Fibroblast of the aortic adventitia (primary cell): ENCODE measurements at regions not wholly inside any gene's neighbourhood (a gene's known extent, or its start where the extent isn't known, plus 50 kb on each side); places are given as distances from the start of the nearest gene placed in this dataset.
"Not testable (repeated sequence)": the region's sequence is repeated elsewhere in the genome, so short reads cannot be mapped to it uniquely, and the experiment has no call there.

ENCODE experiments used
- DNase-seq: peaks from one replicate; pipeline ENCODE4 v3.0.0-alpha.2; 2010; ENCODE audit warnings: low read depth
- H3K4me3 ChIP-seq: 2 replicates; pipeline ENCODE4 v1.5.1; 2011; ENCODE audit warnings: low read depth, mild to moderate bottlenecking, control low read depth, low read length, moderate library complexity
- CTCF ChIP-seq: IDR thresholded peaks from 2 replicates; pipeline ENCODE4 v1.5.1; 2011; ENCODE audit warnings: mild to moderate bottlenecking, low read length, control low read depth, inconsistent platforms; ENCODE audit not compliant: insufficient read depth

GRCh38 chr3:139121513-139122220 lies 77.0 kb upstream of the PRR23C start:
- no peak for TF ChIP-seq CTCF
- peak; percentile 68 for DNase-seq
- no peak overlapping the region for H3K4me3 ChIP-seq

- H3K4me3 ChIP-seq, result no peak overlapping the region
- peak; percentile 47 for DNase-seq
- TF ChIP-seq CTCF, result no peak
Observed at GRCh38 chr3:139122221-139122581, 77.5 kb upstream of the PRR23C start.

GRCh38 chr3:139122612-139123011 lies 77.9 kb upstream of the PRR23C start:
- no peak overlapping the region for H3K4me3 ChIP-seq
- no peak for TF ChIP-seq CTCF
- DNase-seq, result no peak

GRCh38 chr3:139123377-139124095 lies 78.8 kb upstream of the PRR23C start:
- TF ChIP-seq CTCF, result no peak
- no peak overlapping the region for H3K4me3 ChIP-seq
- no peak for DNase-seq

GRCh38 chr3:139124197-139124596 lies 79.5 kb upstream of the PRR23C start:
- no peak for TF ChIP-seq CTCF
- H3K4me3 ChIP-seq, result no peak overlapping the region
- DNase-seq, result no peak

- no peak overlapping the region for H3K4me3 ChIP-seq
- peak; percentile 69 for DNase-seq
- no peak for TF ChIP-seq CTCF
Observed at GRCh38 chr3:139127101-139127500, 82.4 kb upstream of the PRR23C start.

- H3K4me3 ChIP-seq, DNase-seq: not testable (repeated sequence)
Observed at GRCh38 chr3:139127629-139128028, 82.9 kb upstream of the PRR23C start.
